ENCODE measurements at regions not wholly inside any gene's neighbourhood (a gene's known extent, or its start where the extent isn't known, plus 50 kb on each side); places are given as distances from the start of the nearest gene placed in this dataset.

DNA sequence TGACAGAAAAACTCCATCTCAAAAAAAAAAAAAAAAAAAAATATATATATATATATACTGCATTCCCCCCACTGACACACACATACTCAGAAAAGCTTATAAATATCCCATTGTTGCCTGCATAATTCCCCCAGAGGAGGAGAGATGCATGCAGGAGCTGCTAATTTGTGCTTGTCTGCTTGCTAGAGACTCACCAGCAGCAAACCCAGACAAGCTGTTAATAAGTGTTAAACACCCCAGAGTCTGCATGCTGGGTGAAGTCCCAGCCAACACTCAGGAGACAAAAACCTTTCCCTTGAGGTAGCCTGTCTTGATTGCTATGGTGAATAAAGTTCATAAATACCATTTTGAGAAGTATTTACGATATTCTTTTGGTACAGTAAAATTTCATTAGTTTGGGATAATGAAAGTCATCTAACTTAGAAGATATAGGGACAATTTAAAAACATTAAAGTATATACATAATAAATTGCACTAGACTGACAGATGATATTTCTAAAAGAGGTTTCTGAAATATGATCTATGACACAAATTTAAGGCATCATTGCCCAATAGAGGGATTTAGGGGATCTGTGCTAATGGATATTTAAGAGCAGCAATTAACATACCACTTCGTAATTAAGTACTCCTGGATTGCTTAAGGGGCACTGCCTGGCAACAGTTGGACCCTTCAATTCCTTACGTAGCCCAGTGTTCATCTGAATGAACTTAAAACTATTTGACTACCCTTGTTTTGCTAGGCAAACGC is 400.0 kb upstream of the C2CD4B start:
- Mint-ChIP-seq H3K36me3 (ENCODE audit: unreplicated experiment) (no peaks in the 10 kb centered on the region), H3K27ac (ENCODE audit: unreplicated experiment) (no peak overlapping the region), H3K4me1 (ENCODE audit: unreplicated experiment) (peaks cover 8% of the 10 kb centered on the region), H3K9me3 (ENCODE audit: unreplicated experiment) (no peaks in the 10 kb centered on the region), H3K27me3 (ENCODE audit: unreplicated experiment) (peaks cover 2% of the 10 kb centered on the region), H3K4me3 (ENCODE audit: unreplicated experiment) (no peak overlapping the region)
- DNase-seq (ENCODE audit: extremely low spot score, unreplicated experiment), result no peak
- TF ChIP-seq, protein P1, sequence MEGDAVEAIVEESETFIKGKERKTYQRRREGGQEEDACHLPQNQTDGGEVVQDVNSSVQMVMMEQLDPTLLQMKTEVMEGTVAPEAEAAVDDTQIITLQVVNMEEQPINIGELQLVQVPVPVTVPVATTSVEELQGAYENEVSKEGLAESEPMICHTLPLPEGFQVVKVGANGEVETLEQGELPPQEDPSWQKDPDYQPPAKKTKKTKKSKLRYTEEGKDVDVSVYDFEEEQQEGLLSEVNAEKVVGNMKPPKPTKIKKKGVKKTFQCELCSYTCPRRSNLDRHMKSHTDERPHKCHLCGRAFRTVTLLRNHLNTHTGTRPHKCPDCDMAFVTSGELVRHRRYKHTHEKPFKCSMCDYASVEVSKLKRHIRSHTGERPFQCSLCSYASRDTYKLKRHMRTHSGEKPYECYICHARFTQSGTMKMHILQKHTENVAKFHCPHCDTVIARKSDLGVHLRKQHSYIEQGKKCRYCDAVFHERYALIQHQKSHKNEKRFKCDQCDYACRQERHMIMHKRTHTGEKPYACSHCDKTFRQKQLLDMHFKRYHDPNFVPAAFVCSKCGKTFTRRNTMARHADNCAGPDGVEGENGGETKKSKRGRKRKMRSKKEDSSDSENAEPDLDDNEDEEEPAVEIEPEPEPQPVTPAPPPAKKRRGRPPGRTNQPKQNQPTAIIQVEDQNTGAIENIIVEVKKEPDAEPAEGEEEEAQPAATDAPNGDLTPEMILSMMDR (IDR thresholded peaks at IDR 0.05), result no peak

DNA sequence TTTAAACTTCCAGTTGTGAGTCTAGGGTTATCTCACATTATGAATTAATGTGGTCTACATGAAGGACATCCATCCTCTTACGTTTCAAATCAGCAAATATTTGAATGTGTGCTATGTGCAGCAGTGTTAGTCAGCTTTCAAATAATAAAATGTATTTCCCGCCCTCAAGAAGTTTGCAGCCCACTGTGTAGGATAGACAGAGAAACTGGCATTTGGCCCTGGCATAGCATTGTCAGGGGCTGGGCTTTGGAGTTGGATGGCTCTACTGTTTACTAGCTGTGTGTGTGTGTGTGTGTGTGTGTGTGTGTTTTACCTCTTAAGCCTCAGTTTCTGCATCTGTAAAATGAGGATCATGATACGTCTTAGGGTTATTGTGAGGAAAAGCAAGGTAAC is 400.5 kb upstream of the C2CD4B start:
- no peak for DNase-seq (ENCODE audit: extremely low spot score, unreplicated experiment)
- Mint-ChIP-seq H3K36me3 (ENCODE audit: unreplicated experiment) (no peaks in the 10 kb centered on the region), H3K4me1 (ENCODE audit: unreplicated experiment) (peaks cover 14% of the 10 kb centered on the region), H3K4me3 (ENCODE audit: unreplicated experiment) (no peak overlapping the region), H3K9me3 (ENCODE audit: unreplicated experiment) (no peaks in the 10 kb centered on the region), H3K27ac (ENCODE audit: unreplicated experiment) (no peak overlapping the region), H3K27me3 (ENCODE audit: unreplicated experiment) (peaks cover 2% of the 10 kb centered on the region)
- TF ChIP-seq, protein P1 (IDR thresholded peaks at IDR 0.05), result no peak

DNA sequence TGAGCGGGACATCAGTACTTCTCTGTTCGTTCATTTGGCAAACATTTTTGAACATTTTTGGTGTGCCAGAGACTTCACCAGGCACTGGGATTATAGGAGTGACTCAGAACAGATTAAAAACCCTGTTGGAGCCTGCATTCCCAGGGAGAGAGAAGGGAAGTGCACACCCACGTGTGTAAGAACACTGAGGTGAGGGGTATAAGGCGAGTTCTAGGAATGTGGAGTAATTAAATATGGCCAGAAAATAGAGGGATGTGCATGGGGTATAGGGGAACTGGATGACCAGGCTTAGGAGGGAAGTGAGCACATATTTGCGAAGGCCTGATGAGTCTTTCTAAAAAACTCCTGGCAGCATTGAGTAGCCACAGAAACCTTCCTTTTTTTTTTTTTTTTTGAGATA is 401.2 kb upstream of the C2CD4B start:
- DNase-seq (ENCODE audit: extremely low spot score, unreplicated experiment), result no peak
- Mint-ChIP-seq H3K9me3 (ENCODE audit: unreplicated experiment) (no peaks in the 10 kb centered on the region), H3K4me1 (ENCODE audit: unreplicated experiment) (peaks cover 15% of the 10 kb centered on the region), H3K4me3 (ENCODE audit: unreplicated experiment) (no peak overlapping the region), H3K36me3 (ENCODE audit: unreplicated experiment) (no peaks in the 10 kb centered on the region), H3K27me3 (ENCODE audit: unreplicated experiment) (peaks cover 2% of the 10 kb centered on the region), H3K27ac (ENCODE audit: unreplicated experiment) (no peak overlapping the region)
- TF ChIP-seq, protein P1 (IDR thresholded peaks at IDR 0.05), result no peak

DNA sequence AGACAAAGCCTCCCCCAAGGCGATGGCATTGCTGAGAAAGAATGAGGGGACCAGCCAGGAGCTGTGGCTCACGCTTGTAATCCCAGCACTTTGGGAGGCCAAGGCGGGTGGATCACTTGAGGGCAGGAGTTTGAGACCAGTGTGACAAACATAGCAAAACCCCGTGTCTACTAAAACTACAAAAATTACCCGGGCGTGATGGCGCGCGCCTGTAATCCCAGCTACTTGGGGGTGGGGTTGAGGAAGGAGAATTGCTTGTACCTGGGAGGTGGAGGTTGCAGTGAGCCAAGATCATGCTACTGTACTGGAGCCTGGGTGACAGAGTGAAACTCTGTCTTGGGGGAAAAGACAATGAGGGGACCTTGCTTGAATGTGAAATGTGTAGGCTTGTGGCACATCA is 402.4 kb upstream of the C2CD4B start:
- no peak overlapping the region for H3K4me3 Mint-ChIP-seq (ENCODE audit: unreplicated experiment)
- TF ChIP-seq, protein P1 (IDR thresholded peaks at IDR 0.05), result no peak
- no peak for DNase-seq (ENCODE audit: extremely low spot score, unreplicated experiment)
- H3K9me3 Mint-ChIP-seq (ENCODE audit: unreplicated experiment), result no peaks in the 10 kb centered on the region
- no peak overlapping the region for H3K27ac Mint-ChIP-seq (ENCODE audit: unreplicated experiment)
- no peaks in the 10 kb centered on the region for H3K36me3 Mint-ChIP-seq (ENCODE audit: unreplicated experiment)
- peaks cover 2% of the 10 kb centered on the region for H3K27me3 Mint-ChIP-seq (ENCODE audit: unreplicated experiment)
- peaks cover 15% of the 10 kb centered on the region for H3K4me1 Mint-ChIP-seq (ENCODE audit: unreplicated experiment)

DNA sequence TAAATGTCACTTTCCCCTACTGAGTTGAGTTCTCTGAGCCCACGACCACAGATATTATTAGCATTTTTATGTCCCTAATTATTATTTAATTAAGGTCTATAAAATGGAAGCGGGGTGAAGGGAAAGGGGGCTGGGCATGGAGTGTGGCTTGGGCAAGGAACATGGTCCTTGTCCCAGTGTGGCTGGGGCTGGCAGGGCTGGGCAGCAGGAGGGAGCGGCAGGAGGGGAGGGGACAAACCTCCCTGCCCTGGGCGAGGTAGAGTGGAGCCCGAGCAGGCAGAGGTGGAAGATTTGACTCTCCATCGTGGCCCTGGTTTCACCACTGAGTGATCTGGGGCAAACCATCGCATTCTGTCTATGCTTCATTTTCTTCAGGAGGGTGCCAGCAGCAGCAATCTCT is 402.9 kb upstream of the C2CD4B start:
- H3K27me3 Mint-ChIP-seq (ENCODE audit: unreplicated experiment), result peaks cover 2% of the 10 kb centered on the region
- no peak overlapping the region for H3K4me3 Mint-ChIP-seq (ENCODE audit: unreplicated experiment)
- DNase-seq (ENCODE audit: extremely low spot score, unreplicated experiment), result no peak

More for the DNA sequence above, 402.9 kb upstream of the C2CD4B start:
- Mint-ChIP-seq H3K9me3 (ENCODE audit: unreplicated experiment) (no peaks in the 10 kb centered on the region), H3K27ac (ENCODE audit: unreplicated experiment) (no peak overlapping the region), H3K36me3 (ENCODE audit: unreplicated experiment) (no peaks in the 10 kb centered on the region), H3K4me1 (ENCODE audit: unreplicated experiment) (peaks cover 15% of the 10 kb centered on the region)
- TF ChIP-seq, protein P1 (IDR thresholded peaks at IDR 0.05), result no peak

Measured in osteocyte (in vitro differentiated cells).